H1 (cell line): ENCODE measurements at regions not wholly inside any gene's neighbourhood (a gene's known extent, or its start where the extent isn't known, plus 50 kb on each side); places are given as distances from the start of the nearest gene placed in this dataset.

ENCODE experiments used
- TF ChIP-seq, protein P1 (sequence below): IDR thresholded peaks from 2 replicates; pipeline ENCODE4 v1.6.1; 2012; ENCODE audit warnings: low read length, inconsistent platforms

DNA sequence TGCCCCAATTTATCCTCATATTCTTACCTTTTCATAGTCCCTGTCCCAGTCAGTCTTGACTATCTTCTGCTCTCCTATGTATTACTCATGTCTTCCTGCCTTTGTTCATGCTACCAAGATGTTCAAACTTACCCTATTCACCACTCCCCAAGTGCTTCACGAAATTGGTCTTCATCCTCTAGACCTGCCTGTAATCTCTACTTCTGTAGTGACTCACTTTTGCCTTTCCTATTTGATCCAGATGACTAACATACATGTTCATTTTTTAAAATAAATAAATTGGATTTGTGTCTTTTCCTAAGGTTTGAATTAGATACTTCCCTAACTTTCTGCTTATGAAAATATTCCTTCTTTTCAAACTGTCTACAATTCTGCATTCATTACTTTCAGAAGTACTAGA, 107.7 kb upstream of the PPM1H start (continued):
- TF ChIP-seq, protein P1, sequence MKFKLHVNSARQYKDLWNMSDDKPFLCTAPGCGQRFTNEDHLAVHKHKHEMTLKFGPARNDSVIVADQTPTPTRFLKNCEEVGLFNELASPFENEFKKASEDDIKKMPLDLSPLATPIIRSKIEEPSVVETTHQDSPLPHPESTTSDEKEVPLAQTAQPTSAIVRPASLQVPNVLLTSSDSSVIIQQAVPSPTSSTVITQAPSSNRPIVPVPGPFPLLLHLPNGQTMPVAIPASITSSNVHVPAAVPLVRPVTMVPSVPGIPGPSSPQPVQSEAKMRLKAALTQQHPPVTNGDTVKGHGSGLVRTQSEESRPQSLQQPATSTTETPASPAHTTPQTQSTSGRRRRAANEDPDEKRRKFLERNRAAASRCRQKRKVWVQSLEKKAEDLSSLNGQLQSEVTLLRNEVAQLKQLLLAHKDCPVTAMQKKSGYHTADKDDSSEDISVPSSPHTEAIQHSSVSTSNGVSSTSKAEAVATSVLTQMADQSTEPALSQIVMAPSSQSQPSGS: no peak
